Tibial nerve (tissue), 4 donors: ENCODE measurements at regions not wholly inside any gene's neighbourhood (a gene's known extent, or its start where the extent isn't known, plus 50 kb on each side); places are given as distances from the start of the nearest gene placed in this dataset.
"Not testable (repeated sequence)": the region's sequence is repeated elsewhere in the genome, so short reads cannot be mapped to it uniquely, and the experiment has no call there.

Experiments used
- CTCF ChIP-seq, 5 experiments: fragments of 200-600 bp in 3 of 5; fragments of 450-650 bp in 2 of 5; sonication (generic) in 3 of 5; IDR thresholded peaks; one replicate each; pipeline ENCODE4 v1.5.1; 2016 to 2019; ENCODE audit warnings: antibody characterized with exemption in 5 of 5, mild to moderate bottlenecking in 3 of 5, moderate library complexity in 2 of 5
- EP300 ChIP-seq, 2 donors: sonication (generic); formaldehyde crosslinking; IDR thresholded peaks; one replicate each; pipeline ENCODE4 v1.6.1; 2017; ENCODE audit warnings: antibody characterized with exemption in 2 of 2, mild to moderate bottlenecking in 1 of 2
- POLR2A ChIP-seq, 2 donors: fragments of 450-650 bp; IDR thresholded peaks; one replicate each; pipeline ENCODE4 v1.6.1; 2017; ENCODE audit warnings: antibody characterized with exemption in 2 of 2, mild to moderate bottlenecking in 2 of 2, moderate library complexity in 2 of 2

GRCh38 chr16:9670616-9671015 lies 511.6 kb downstream of the GRIN2A start:
- TF ChIP-seq CTCF, EP300, POLR2A (IDR thresholded peaks at IDR 0.05): not testable (repeated sequence)
